HAP-1 (cell line): ENCODE measurements at regions not wholly inside any gene's neighbourhood (a gene's known extent, or its start where the extent isn't known, plus 50 kb on each side); places are given as distances from the start of the nearest gene placed in this dataset.
"Not testable (repeated sequence)": the region's sequence is repeated elsewhere in the genome, so short reads cannot be mapped to it uniquely, and the experiment has no call there.

ENCODE experiments used
- DNase-seq, 2 experiments: peaks; one replicate each; pipeline ENCODE4 v3.0.0-alpha.2; 2016 to 2020; ENCODE audit warnings: low spot score in 2 of 2
- H3K27me3 ChIP-seq: fragments of 250-450 bp; sonication (Bioruptor Pico); 2 replicates; pipeline ENCODE4 v1.5.1; 2020; ENCODE audit warnings: low read depth, mild to moderate bottlenecking, moderate library complexity
- H3K36me3 ChIP-seq: fragments of 250-450 bp; sonication (Bioruptor Pico); replicated peaks from 2 replicates; pipeline ENCODE4 v1.5.1; 2020; ENCODE audit warnings: mild to moderate bottlenecking
- H3K4me1 ChIP-seq: fragments of 250-450 bp; sonication (Bioruptor Pico); 2 replicates; pipeline ENCODE4 v1.5.1; 2020; ENCODE audit warnings: mild to moderate bottlenecking
- H3K4me3 ChIP-seq: fragments of 250-450 bp; sonication (Bioruptor Pico); 2 replicates; pipeline ENCODE4 v1.5.1; 2020; ENCODE audit warnings: mild to moderate bottlenecking, moderate library complexity
- H3K9me3 ChIP-seq: fragments of 250-450 bp; sonication (Bioruptor Pico); 2 replicates; pipeline ENCODE4 v1.5.1; 2020; ENCODE audit warnings: mild to moderate bottlenecking, moderate library complexity
- in situ Hi-C: fragments of 300-500 bp; cut with MboI; formaldehyde crosslinking; loops from 3 replicates; pipeline ENCODE4 v1.14.3; 2020; ENCODE audit warnings: low sequenced_read_pairs, inconsistent platforms, mixed read lengths

DNA sequence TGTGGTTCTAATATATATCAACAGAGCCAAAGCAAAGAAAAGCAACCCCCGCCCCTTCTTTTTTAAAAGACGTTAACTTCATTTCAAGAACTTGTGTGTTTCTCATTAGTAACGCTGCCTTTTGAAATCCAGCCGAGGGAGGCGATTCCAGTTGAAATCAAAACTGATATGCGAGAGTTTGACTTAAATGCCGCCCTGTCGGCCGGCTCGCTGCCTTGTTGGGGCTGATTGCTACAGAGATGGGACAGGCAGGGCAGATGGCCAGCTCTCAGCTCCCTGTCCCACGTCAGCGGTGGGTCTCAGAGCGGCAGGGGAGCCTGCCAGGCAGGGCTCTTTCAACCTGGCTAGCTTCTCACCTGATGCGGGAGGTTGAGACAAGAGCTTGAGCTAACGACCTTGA is 51.9 kb upstream of the ALX4 start:
- H3K9me3 ChIP-seq = no peaks in the 10 kb centered on the region
- H3K4me3 ChIP-seq = no peak overlapping the region
- no peaks in the 10 kb centered on the region for H3K36me3 ChIP-seq
- no peak for DNase-seq
- H3K4me1 ChIP-seq = no peaks in the 10 kb centered on the region
- H3K27me3 ChIP-seq = peaks cover 10% of the 10 kb centered on the region
- in situ Hi-C loops = no loop called here

DNA sequence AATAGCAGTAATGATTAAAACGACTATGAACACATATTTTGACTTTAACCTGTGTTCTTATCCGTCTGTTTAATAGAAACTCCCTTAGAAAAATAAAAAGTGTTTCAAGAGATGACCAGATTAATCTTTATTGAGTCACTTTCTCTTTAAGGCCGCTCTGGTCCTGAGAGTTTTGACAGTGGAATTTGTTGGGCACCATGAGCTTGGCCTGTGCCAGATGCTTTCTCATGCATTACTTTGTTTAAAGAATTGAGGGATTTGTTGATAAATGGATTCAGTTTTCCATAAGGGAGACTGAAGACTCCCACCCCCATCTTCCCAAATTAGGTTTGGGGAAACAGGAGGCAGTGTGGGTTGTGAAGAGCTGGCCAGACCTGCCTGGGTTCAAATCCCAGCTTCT is 53.2 kb upstream of the ALX4 start:
- Histone ChIP-seq H3K4me3 (no peak overlapping the region), H3K4me1 (no peaks in the 10 kb centered on the region), H3K36me3 (no peaks in the 10 kb centered on the region), H3K27me3 (peaks cover 7% of the 10 kb centered on the region), H3K9me3 (no peaks in the 10 kb centered on the region)
- in situ Hi-C loops = no loop called here
- DNase-seq = no peak

DNA sequence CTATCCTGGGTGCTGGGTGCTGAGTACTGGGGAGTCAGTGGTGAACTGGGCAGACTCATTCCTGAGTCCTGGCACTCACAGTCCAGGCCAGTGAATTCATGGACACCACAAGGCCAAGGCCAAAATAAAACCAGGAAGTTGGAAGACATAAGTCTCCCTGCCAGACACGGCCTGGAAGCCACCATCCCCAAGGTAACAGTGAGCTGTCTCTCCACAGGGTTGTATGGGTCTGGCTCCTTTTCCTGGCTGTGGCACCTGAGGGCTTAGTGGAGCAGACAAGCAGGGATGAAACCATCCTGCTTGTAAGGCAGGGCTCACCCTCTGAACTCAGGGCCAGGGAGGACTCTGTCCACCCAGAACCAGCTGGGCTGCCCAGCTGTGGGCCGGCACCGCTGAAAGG is 54.7 kb upstream of the ALX4 start:
- Histone ChIP-seq H3K4me1 (no peaks in the 10 kb centered on the region), H3K27me3 (peaks cover 4% of the 10 kb centered on the region; the same call in 1 of the 2 replicates), H3K9me3 (no peaks in the 10 kb centered on the region), H3K4me3 (no peak overlapping the region), H3K36me3 (no peaks in the 10 kb centered on the region)
- no peak for DNase-seq
- in situ Hi-C loops = no loop called here

DNA sequence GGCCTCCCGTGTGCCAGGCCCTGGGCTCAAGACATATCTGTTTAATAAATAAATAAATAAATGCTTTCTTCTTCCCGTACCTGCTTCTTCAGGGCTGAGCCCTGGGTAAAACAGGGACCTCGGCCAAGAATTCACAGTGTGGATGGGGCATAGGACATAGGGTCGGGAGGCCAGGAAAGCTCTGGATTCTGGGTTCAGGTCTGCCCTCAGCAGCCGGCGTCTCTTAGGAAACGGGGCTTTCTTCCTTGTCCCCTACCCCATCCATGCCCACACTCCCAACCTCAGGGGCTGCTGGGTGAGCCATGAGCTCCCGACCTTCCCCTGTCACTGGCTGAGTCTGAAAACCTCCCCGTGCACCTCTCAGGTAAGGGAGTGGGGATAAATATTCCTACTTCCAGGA is 55.7 kb upstream of the ALX4 start:
- Histone ChIP-seq H3K4me3 (no peak overlapping the region), H3K27me3 (peaks cover 3% of the 10 kb centered on the region; the same call in 1 of the 2 replicates), H3K9me3 (no peaks in the 10 kb centered on the region), H3K36me3 (no peaks in the 10 kb centered on the region), H3K4me1 (no peaks in the 10 kb centered on the region)
- in situ Hi-C loops = no loop called here
- DNase-seq = no peak

DNA sequence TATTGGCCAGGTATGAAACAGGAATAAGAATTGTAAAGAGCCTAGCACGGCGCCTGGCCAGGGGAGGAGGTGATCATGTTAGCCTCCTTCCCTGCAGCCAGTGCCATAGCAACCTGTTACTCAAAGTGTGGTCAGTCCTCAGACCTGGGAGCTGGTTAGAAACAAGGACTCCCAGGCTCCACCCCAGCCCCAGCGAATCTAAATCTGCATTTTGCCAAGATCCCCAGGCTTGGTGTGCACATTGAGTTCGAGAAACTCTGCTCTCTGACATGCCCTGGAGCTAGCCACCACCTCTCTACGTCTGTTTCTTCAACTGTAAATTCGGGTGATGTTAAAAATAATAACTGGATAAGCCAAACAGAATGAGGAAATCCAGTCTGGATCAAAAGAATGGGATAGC is 56.1 kb upstream of the ALX4 start:
- Histone ChIP-seq H3K4me1 (no peaks in the 10 kb centered on the region), H3K4me3 (no peak overlapping the region), H3K27me3 (no peaks in the 10 kb centered on the region), H3K36me3 (no peaks in the 10 kb centered on the region), H3K9me3 (no peaks in the 10 kb centered on the region)
- in situ Hi-C loops = no loop called here
- no peak for DNase-seq

DNA sequence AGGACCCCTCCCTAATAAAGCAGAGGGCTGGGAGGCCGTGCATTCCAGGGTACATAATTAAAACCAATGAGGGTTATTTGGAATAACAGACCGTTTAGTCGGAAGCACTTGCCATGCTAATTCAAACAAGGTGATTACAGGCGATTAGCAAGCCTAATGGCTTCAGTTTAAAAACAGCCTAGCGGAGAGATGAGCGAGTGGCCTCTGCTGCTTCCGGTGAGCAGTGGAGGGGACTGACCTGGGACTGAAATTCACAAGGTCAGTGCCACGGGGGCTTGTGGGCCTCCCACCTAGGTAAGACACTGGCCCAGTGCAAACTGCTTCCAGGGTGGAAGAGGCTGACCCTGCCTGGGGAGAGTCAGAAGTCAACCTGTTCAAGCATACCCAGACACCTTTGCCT is 56.8 kb upstream of the ALX4 start:
- DNase-seq = no peak
- Histone ChIP-seq H3K9me3 (no peaks in the 10 kb centered on the region), H3K27me3 (no peaks in the 10 kb centered on the region), H3K4me1 (no peaks in the 10 kb centered on the region), H3K36me3 (no peaks in the 10 kb centered on the region), H3K4me3 (no peak overlapping the region)
- in situ Hi-C loops = no loop called here

DNA sequence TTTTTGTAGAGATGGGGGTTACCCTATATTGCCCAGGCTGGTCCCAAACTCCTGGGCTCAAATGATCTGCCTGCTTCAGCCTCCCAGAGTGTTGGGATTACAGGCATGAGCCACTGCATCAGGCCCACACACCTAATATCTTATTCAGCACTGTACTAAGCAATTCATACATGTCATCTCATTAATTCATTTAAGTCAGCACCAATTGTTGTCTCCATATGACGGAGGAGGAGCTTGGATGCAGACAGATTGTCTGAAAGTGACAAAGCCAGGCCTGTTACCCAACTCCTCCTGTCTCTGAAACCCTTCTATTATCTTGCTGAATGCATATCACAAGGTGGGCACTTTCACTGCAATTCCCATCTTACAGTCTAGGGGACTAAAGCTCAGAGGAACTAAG is 57.5 kb upstream of the ALX4 start:
- Histone ChIP-seq H3K27me3 (no peaks in the 10 kb centered on the region), H3K4me3 (no peak overlapping the region), H3K36me3 (no peaks in the 10 kb centered on the region), H3K4me1 (no peaks in the 10 kb centered on the region), H3K9me3 (no peaks in the 10 kb centered on the region)
- no peak for DNase-seq
- in situ Hi-C loops = no loop called here

DNA sequence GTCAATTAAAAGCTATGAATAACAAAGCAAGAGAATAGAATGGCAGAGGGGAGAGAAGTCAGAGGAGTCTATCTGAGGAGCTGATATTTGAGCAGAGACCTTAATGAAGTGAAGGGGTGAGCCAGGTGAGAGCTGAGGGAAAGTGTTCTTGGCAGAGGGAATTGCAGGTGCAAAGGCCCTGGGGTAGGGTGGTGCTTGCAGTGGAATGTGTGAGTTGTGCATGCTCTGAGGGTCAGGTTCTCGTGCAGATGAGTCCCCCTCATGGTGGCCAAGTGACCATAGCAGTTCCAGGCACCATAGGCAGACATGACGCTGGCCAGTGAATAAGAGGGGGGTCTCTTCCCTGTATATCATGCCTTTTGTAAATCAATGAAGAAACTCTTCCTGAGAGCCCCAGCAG is 58.9 kb upstream of the ALX4 start:
- H3K9me3 ChIP-seq = no peaks in the 10 kb centered on the region
- H3K36me3 ChIP-seq = no peaks in the 10 kb centered on the region
- no peak overlapping the region for H3K4me3 ChIP-seq
- in situ Hi-C loops = no loop called here
- H3K4me1 ChIP-seq = no peaks in the 10 kb centered on the region
- no peak for DNase-seq
- no peaks in the 10 kb centered on the region for H3K27me3 ChIP-seq

DNA sequence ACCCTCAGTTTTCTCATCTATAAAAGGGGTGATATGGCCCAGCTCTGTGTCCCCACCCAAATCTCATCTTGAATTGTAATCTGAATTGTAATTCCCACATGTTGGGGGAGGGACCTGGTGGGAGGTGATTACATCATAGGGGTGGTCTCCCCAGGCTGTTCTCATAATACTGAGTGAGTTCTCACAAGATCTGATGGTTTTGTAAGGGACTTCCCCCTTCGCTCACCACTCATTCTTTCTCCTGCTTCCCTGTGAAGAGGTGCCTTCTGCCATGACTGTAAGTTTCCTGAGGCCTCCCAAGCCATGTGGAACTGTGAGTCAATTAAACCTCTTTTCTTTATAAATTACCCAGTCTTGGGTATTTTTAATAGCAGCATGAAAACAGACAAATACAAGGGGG is 61.1 kb upstream of the ALX4 start:
- H3K4me3 ChIP-seq, H3K4me1 ChIP-seq, H3K27me3 ChIP-seq, H3K36me3 ChIP-seq, H3K9me3 ChIP-seq, DNase-seq, in situ Hi-C loops: not testable (repeated sequence)

DNA sequence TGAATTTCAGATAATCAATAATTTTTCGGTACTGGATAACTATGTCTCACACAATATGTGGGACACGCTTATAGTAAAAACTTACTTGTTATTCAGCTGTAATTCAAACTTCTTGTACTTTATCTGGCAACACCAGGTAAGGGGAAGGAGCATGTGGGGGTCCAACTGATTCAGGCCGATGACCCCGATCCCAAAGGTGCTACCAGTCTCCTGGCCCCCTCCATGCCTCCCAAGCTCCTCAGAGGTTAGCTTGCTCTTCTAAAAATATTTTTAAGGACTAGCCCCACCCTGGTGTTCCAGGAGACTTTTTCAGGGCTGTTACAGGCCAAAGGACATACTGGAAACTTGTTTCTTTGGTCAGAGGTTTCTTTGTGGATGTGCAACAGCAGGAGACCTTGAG is 61.8 kb upstream of the ALX4 start:
- H3K4me1 ChIP-seq = no peaks in the 10 kb centered on the region
- H3K36me3 ChIP-seq = no peaks in the 10 kb centered on the region
- in situ Hi-C loops = no loop called here
- no peaks in the 10 kb centered on the region for H3K27me3 ChIP-seq
- no peaks in the 10 kb centered on the region for H3K9me3 ChIP-seq
- no peak overlapping the region for H3K4me3 ChIP-seq
- no peak for DNase-seq

DNA sequence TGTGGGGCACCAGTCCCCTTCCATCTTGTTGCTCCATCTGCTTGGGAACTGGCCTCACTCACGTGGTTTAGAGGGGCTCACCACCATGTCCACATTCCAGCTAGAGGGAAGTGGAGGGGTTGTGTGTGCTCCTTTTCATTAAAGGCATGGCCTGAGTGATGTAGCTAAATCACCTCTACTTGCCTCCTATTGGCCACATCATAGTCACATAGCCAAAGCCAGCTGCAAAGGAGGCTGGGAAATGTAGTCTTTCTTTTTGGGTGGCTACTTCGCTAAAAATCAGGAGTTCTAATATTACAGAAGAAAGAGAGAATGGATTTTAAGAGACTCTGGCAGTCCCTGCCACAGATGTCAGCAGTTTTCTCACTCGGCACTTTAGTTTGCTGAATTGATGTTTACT is 63.0 kb upstream of the ALX4 start:
- no peak for DNase-seq
- in situ Hi-C loops = no loop called here
- Histone ChIP-seq H3K4me3 (no peak overlapping the region), H3K9me3 (no peaks in the 10 kb centered on the region), H3K4me1 (no peaks in the 10 kb centered on the region), H3K36me3 (no peaks in the 10 kb centered on the region), H3K27me3 (no peaks in the 10 kb centered on the region)

DNA sequence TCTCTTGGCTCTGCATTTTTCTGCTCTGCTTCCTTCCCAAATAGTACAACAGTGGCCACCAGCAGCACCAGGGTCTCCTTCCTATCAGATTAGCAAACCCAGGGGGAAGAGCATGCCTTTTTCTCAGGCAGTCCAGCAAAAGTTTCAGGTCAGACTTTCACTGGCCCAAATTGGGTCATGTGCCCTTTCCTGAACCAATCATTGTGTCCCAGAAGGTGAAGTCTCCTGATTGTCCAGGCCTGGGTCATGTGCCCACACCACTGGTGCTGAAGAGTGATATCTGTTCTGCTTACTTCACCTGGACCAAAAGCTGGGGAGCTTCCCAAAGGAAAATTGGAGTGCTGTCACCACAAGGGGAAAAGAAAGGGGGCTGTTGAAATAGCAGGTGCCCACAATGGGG is 64.1 kb upstream of the ALX4 start:
- Histone ChIP-seq H3K4me3 (no peak overlapping the region), H3K9me3 (no peaks in the 10 kb centered on the region), H3K27me3 (no peaks in the 10 kb centered on the region), H3K36me3 (no peaks in the 10 kb centered on the region), H3K4me1 (no peaks in the 10 kb centered on the region)
- in situ Hi-C loops = no loop called here
- DNase-seq = no peak

DNA sequence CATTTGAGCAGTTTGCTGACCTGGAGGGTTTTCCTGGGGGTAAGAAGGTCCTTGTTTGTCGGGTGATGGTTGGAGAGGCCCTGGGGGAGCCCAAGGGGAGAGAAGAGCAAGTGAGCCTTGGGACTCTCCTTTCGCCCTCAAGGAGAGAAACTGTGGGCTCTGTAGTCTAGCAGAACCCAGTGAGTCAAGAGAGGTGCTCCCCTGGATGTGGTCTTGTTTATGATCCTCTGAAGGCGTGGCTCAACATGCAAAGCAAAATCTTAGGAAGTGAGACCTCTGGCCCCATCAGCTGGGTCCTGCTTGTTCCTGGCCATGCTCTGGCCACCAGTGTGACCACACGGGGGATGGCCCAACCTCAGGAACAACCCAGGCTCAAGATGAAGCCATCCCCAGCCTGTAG is 66.5 kb upstream of the ALX4 start:
- no peaks in the 10 kb centered on the region for H3K36me3 ChIP-seq
- H3K4me3 ChIP-seq = no peak overlapping the region
- in situ Hi-C loops = no loop called here
- peaks cover under 1% of the 10 kb centered on the region; the same call in 1 of the 2 replicates for H3K27me3 ChIP-seq
- no peak for DNase-seq
- H3K4me1 ChIP-seq = no peaks in the 10 kb centered on the region
- H3K9me3 ChIP-seq = no peaks in the 10 kb centered on the region

DNA sequence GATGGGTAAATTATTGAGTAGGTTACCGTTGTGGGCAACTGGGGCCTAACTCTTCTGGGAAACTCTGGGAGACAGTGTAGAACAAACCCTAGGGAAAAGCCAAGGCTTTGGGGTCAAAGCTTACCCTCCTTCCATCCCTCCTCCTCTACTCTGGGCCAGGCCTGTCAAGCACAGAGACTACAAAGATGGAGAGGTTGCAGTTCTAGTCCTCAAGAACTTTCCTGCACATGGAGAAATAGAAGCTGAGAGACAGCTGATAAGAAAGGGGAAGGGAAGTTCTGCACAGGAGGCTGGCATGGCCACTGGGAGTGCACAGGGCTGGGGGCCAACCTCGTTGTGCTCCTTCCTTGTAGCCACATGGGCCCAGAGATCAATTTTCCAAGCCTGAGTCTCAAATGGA is 67.2 kb upstream of the ALX4 start:
- no peaks in the 10 kb centered on the region for H3K4me1 ChIP-seq
- peaks cover 3% of the 10 kb centered on the region; the same call in 1 of the 2 replicates for H3K27me3 ChIP-seq
- in situ Hi-C loops = no loop called here

DNA sequence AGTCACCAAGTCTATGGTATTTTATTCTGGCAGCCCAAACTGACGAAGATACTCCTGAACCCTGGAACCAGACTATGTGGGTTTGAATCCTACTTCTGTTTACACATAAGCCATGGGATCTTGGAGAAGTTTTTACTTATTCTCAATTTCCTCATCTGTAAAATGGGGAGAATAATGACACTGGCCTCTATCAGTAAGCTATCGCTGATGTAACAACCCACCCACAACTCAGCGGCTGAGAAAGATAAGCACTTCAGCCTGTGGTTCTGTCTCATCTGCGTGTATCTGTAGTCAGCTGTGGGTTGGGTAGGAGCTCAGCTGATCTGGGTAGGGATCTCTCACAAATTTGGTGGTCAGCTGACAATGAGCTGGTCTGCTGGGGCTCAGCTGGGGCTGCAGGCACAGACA is 68.0 kb upstream of the ALX4 start:
- in situ Hi-C loops = no loop called here
- Histone ChIP-seq H3K27me3 (peaks cover 8% of the 10 kb centered on the region), H3K4me1 (no peaks in the 10 kb centered on the region), H3K9me3 (no peaks in the 10 kb centered on the region), H3K4me3 (no peak overlapping the region), H3K36me3 (no peaks in the 10 kb centered on the region)
- no peak for DNase-seq

More for the DNA sequence above, 67.2 kb upstream of the ALX4 start:
- Histone ChIP-seq H3K4me3 (no peak overlapping the region), H3K36me3 (no peaks in the 10 kb centered on the region), H3K9me3 (no peaks in the 10 kb centered on the region)
- DNase-seq = no peak
